B cell (primary cell): ENCODE measurements at regions not wholly inside any gene's neighbourhood (a gene's known extent, or its start where the extent isn't known, plus 50 kb on each side); places are given as distances from the start of the nearest gene placed in this dataset.

ENCODE experiments used
- ATAC-seq: fragments of 200-7000 bp; cut with Tn5 transposase; one replicate; pipeline ENCODE4 v1.10.0; 2021; ENCODE audit warnings: low read depth, mild to moderate bottlenecking, moderate number of reproducible peaks, moderate library complexity
- CTCF ChIA-PET: fragments of 350-600 bp; sonication (Branson Sonifier 250); formaldehyde crosslinking; loops from one replicate; lab custom pipeline; 2021; ENCODE audit warnings: antibody characterized with exemption, inconsistent platforms; lab: Charles Lee
- POLR2A ChIA-PET: fragments of 350-600 bp; sonication (Branson Sonifier 250); formaldehyde crosslinking; loops from one replicate; lab custom pipeline; 2021; ENCODE audit warnings: antibody characterized with exemption; lab: Charles Lee
- DNase-seq: peaks from one replicate; pipeline ENCODE4 v3.0.0; 2013
- H2AFZ ChIP-seq: 2 replicates; pipeline ENCODE4 v1.6.1; 2012; ENCODE audit warnings: mild to moderate bottlenecking, low read depth, low read length; ENCODE audit not compliant: insufficient read depth, poor library complexity, severe bottlenecking
- H3K27ac ChIP-seq, 2 donors: 1 replicate in 1 of 2; 2 replicates in 1 of 2; pipeline ENCODE4 v1.5.1; 2012 to 2013; ENCODE audit warnings: low read length in 2 of 2, mild to moderate bottlenecking in 2 of 2, moderate library complexity in 1 of 2
- H3K27me3 ChIP-seq, 4 experiments: fragments of 200-600 bp in 1 of 4; sonication (generic) in 1 of 4; replicated peaks in 1 of 4; 1 replicate in 2 of 4; 2 replicates in 2 of 4; pipeline versions ENCODE4 v1.6.1 to v1.7.0; 2013 to 2016; ENCODE audit warnings: low read length in 3 of 4, mild to moderate bottlenecking in 2 of 4, mixed read lengths in 1 of 4, moderate library complexity in 1 of 4; ENCODE audit not compliant: insufficient read depth in 4 of 4, control insufficient read depth in 3 of 4; ENCODE audit errors: control extremely low read depth in 1 of 4
- H3K36me3 ChIP-seq, 2 experiments: replicated peaks in 1 of 2; 1 replicate in 1 of 2; 2 replicates in 1 of 2; pipeline versions ENCODE4 v1.6.1 to v1.7.1; 2013; ENCODE audit warnings: low read length in 1 of 2; ENCODE audit not compliant: insufficient read depth in 2 of 2, control insufficient read depth in 1 of 2; ENCODE audit errors: control extremely low read depth in 1 of 2, extremely low read depth in 1 of 2
- H3K4me1 ChIP-seq, 2 donors: fragments of 200-600 bp in 1 of 2; sonication (generic) in 1 of 2; 1 replicate in 1 of 2; 2 replicates in 1 of 2; pipeline versions ENCODE4 v1.5.1 to v1.6.1; 2013 to 2017; ENCODE audit warnings: low read length in 2 of 2; ENCODE audit not compliant: control insufficient read depth in 2 of 2, insufficient read depth in 2 of 2
- H3K4me2 ChIP-seq: replicated peaks from 2 replicates; pipeline ENCODE3; 2012; ENCODE audit warnings: mild to moderate bottlenecking, low read depth, low read length; ENCODE audit not compliant: poor library complexity, severe bottlenecking
- H3K4me3 ChIP-seq, 5 experiments: fragments of 200-600 bp in 1 of 5; sonication (generic) in 1 of 5; 1 replicate in 3 of 5; 2 replicates in 2 of 5; pipeline versions ENCODE4 v1.5.1 to v1.7.0; 2011 to 2016; ENCODE audit warnings: low read length in 4 of 5, mild to moderate bottlenecking in 4 of 5, low read depth in 2 of 5, control low read depth in 1 of 5, moderate library complexity in 1 of 5; ENCODE audit not compliant: insufficient read depth in 1 of 5; ENCODE audit errors: control extremely low read depth in 1 of 5, extremely low read depth in 1 of 5
- H3K79me2 ChIP-seq: fragments of 200-600 bp; sonication (generic); one replicate; pipeline ENCODE4 v1.6.0; 2016; ENCODE audit warnings: low read length; ENCODE audit not compliant: control insufficient read depth, insufficient read depth
- H3K9ac ChIP-seq: fragments of 200-600 bp; sonication (generic); 2 replicates; pipeline ENCODE4 v1.6.1; 2017; ENCODE audit warnings: mild to moderate bottlenecking, low read length, moderate library complexity
- H3K9me3 ChIP-seq, 3 donors: one replicate each; pipeline versions ENCODE4 v1.6.1 to v1.7.1; 2013; ENCODE audit warnings: low read length in 2 of 3; ENCODE audit not compliant: control insufficient read depth in 2 of 3, insufficient read depth in 1 of 3; ENCODE audit errors: control extremely low read depth in 1 of 3
- H4K20me1 ChIP-seq: 2 replicates; pipeline ENCODE4 v1.6.0; 2012; ENCODE audit warnings: mild to moderate bottlenecking, low read length; ENCODE audit not compliant: insufficient read depth, control insufficient read depth, poor library complexity, severe bottlenecking
- H3K27ac Mint-ChIP-seq: one replicate; pipeline ENCODE4 v1.8.0; 2021; ENCODE audit warnings: mixed read lengths
- H3K27me3 Mint-ChIP-seq: one replicate; pipeline ENCODE4 v1.8.0; 2021; ENCODE audit warnings: mixed read lengths
- H3K4me1 Mint-ChIP-seq: one replicate; pipeline ENCODE4 v1.8.0; 2021; ENCODE audit warnings: mixed read lengths
- H3K4me3 Mint-ChIP-seq: one replicate; pipeline ENCODE4 v1.8.0; 2021; ENCODE audit warnings: mixed read lengths
- H3K9me3 Mint-ChIP-seq: one replicate; pipeline ENCODE4 v1.8.0; 2022; ENCODE audit warnings: mixed read lengths; ENCODE audit not compliant: insufficient read depth
- EZH2 ChIP-seq: IDR thresholded peaks from 2 replicates; pipeline ENCODE4 v1.6.1; 2012; ENCODE audit warnings: borderline replicate concordance, low read depth, mild to moderate bottlenecking, moderate library complexity, low read length; ENCODE audit not compliant: insufficient read depth, poor library complexity, severe bottlenecking
- WGBS: methylation state at CpG from one replicate; pipeline ENCODE4 v1.1.5; 2013; ENCODE audit warnings: missing lambda C conversion rate; ENCODE audit not compliant: insufficient coverage; 5-methylcytosine and 5-hydroxymethylcytosine counted together
- intact Hi-C: fragments of 100-400 bp; cut with micrococcal nuclease; formaldehyde crosslinking; loops from one replicate; pipeline ENCODE4 v1.10.0; 2022
- TF ChIP-seq, protein P1 (sequence below): fragments of 200-600 bp; IDR thresholded peaks from one replicate; pipeline ENCODE4 v1.8.0; 2022; ENCODE audit warnings: antibody characterized with exemption, mild to moderate bottlenecking

DNA sequence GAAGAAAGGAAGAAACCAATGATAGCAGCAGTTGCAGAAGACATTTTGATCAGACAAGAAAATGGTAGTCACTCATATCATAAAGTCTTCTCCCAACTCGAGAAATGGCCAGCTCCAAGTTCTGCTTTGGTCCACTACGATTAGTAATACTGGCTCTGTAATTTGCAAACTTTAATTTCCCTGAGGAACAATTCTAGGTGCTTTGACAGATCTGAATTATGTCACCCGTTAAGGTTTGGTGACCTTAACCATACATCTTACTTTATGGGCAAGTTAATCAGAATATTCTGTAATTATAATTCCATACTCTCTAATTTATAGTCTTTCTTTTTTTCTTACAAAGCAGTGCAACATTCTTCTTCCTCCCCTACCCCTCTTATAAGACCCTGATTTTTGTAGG lies 84.5 kb downstream of the RND3 start:
- H3K4me2 ChIP-seq, result no peak overlapping the region
- no peak overlapping the region for H3K27ac ChIP-seq
- no peaks in the 10 kb centered on the region for H3K4me1 ChIP-seq
- ChIA-PET POLR2A (no interaction called here), CTCF (no interaction called here)
- Mint-ChIP-seq H3K27me3 (no peaks in the 10 kb centered on the region), H3K9me3 (no peaks in the 10 kb centered on the region), H3K27ac (no peak overlapping the region), H3K4me3 (no peak overlapping the region), H3K4me1 (no peaks in the 10 kb centered on the region)
- intact Hi-C loops, result no loop called here
- no peak overlapping the region for H2AFZ ChIP-seq
- H3K79me2 ChIP-seq, result no peaks in the 10 kb centered on the region
- ATAC-seq, result no peak
- TF ChIP-seq, protein P1, sequence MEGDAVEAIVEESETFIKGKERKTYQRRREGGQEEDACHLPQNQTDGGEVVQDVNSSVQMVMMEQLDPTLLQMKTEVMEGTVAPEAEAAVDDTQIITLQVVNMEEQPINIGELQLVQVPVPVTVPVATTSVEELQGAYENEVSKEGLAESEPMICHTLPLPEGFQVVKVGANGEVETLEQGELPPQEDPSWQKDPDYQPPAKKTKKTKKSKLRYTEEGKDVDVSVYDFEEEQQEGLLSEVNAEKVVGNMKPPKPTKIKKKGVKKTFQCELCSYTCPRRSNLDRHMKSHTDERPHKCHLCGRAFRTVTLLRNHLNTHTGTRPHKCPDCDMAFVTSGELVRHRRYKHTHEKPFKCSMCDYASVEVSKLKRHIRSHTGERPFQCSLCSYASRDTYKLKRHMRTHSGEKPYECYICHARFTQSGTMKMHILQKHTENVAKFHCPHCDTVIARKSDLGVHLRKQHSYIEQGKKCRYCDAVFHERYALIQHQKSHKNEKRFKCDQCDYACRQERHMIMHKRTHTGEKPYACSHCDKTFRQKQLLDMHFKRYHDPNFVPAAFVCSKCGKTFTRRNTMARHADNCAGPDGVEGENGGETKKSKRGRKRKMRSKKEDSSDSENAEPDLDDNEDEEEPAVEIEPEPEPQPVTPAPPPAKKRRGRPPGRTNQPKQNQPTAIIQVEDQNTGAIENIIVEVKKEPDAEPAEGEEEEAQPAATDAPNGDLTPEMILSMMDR, result no peak
- no peak for TF ChIP-seq EZH2
- H4K20me1 ChIP-seq, result no peaks in the 10 kb centered on the region
- no peak overlapping the region for H3K4me3 ChIP-seq
- no peaks in the 10 kb centered on the region for H3K9me3 ChIP-seq
- WGBS, result no CpG with 5 or more reads among the region's 3 CpGs
- DNase-seq, result no peak
- H3K36me3 ChIP-seq, result no peaks in the 10 kb centered on the region
- no peaks in the 10 kb centered on the region for H3K27me3 ChIP-seq
- no peak overlapping the region for H3K9ac ChIP-seq

DNA sequence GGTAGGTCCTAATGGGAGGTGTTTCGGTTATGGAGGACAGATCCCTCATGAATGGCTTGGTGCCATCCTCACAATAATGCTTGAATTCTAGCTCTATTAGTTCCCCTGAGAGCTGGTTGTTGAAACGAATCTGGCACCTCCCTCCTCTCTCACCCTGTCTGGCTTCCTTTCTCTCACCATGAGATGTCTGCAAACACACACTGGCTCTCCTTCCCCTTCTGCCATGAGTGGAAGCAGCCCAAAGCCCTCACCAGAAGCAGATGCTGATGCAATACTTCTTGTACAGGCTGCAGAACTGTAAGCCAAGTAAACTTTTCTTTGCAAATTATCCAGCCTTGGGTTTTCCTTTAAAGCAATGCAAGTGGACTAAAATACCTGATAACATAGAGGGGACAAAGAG lies 86.6 kb downstream of the RND3 start:
- H2AFZ ChIP-seq, result no peak overlapping the region
- intact Hi-C loops, result no loop called here
- H3K9me3 ChIP-seq, result no peaks in the 10 kb centered on the region
- ChIA-PET CTCF (no interaction called here), POLR2A (no interaction called here)
- no peak overlapping the region for H3K4me3 ChIP-seq
- H3K9me3 Mint-ChIP-seq, result no peaks in the 10 kb centered on the region
- no peaks in the 10 kb centered on the region for H4K20me1 ChIP-seq
- 50% methylated on average over 1 of the region's 2 CpGs for WGBS
- no peaks in the 10 kb centered on the region for H3K4me1 Mint-ChIP-seq
- ATAC-seq (no peak), DNase-seq (no peak)
- no peak overlapping the region for H3K27ac Mint-ChIP-seq
- no peak overlapping the region for H3K9ac ChIP-seq
- H3K27me3 Mint-ChIP-seq, result no peaks in the 10 kb centered on the region
- TF ChIP-seq EZH2, result no peak
- TF ChIP-seq, protein P1, result no peak
- H3K27me3 ChIP-seq, result no peaks in the 10 kb centered on the region
- no peak overlapping the region for H3K4me3 Mint-ChIP-seq
- H3K4me1 ChIP-seq, result no peaks in the 10 kb centered on the region
- H3K36me3 ChIP-seq, result no peaks in the 10 kb centered on the region
- no peak overlapping the region for H3K4me2 ChIP-seq
- no peak overlapping the region for H3K27ac ChIP-seq
- no peaks in the 10 kb centered on the region for H3K79me2 ChIP-seq
